ENCODE measurements at regions not wholly inside any gene's neighbourhood (a gene's known extent, or its start where the extent isn't known, plus 50 kb on each side); places are given as distances from the start of the nearest gene placed in this dataset.

GRCh38 chr2:147019311-147019710 is 825.5 kb upstream of the ACVR2A start:
- CTCF ChIA-PET = no interaction called here
- no peak overlapping the region for H3K4me3 ChIP-seq (ENCODE audit: low read depth, low read length)
- POLR2A ChIA-PET = no interaction called here
- no peaks in the 10 kb centered on the region for H3K36me3 ChIP-seq (ENCODE audit: control insufficient read depth in 2 of 2, insufficient read depth in 1 of 2, low read length in 2 of 2)
- TF ChIP-seq ZXDB (tag by site-specific recombination; IDR thresholded peaks at IDR 0.05) = no peak
- no peak for TF ChIP-seq ZNF114 (tag by site-specific recombination; IDR thresholded peaks at IDR 0.05)
- TF ChIP-seq ZSCAN30 (tag by site-specific recombination; IDR thresholded peaks at IDR 0.05) = no peak
- TF ChIP-seq ZNF341 (tag by site-specific recombination; IDR thresholded peaks at IDR 0.05; ENCODE audit: low read depth) = no peak
- H3K27ac ChIP-seq (ENCODE audit: extremely low read depth, low read depth, low read length) = no peak overlapping the region
- no peaks in the 10 kb centered on the region for H3K9me3 ChIP-seq (ENCODE audit: control insufficient read depth, insufficient read depth, low read depth, low read length)
- no peaks in the 10 kb centered on the region for H3K4me1 ChIP-seq (ENCODE audit: control insufficient read depth, insufficient read depth, low read length)

GRCh38 chr2:147017951-147018645 is 826.7 kb upstream of the ACVR2A start:
- Histone ChIP-seq H3K4me3 (ENCODE audit: low read depth, low read length) (no peak overlapping the region), H3K4me1 (ENCODE audit: control insufficient read depth, insufficient read depth, low read length) (no peaks in the 10 kb centered on the region), H3K9me3 (ENCODE audit: control insufficient read depth, insufficient read depth, low read depth, low read length) (no peaks in the 10 kb centered on the region), H3K27ac (ENCODE audit: extremely low read depth, low read depth, low read length) (no peak overlapping the region), H3K36me3 (ENCODE audit: control insufficient read depth in 2 of 2, insufficient read depth in 1 of 2, low read length in 2 of 2) (no peaks in the 10 kb centered on the region)
- TF ChIP-seq ZBTB44 (tag by site-specific recombination; IDR thresholded peaks at IDR 0.05) (no peak), ATF2 (tag by site-specific recombination; IDR thresholded peaks at IDR 0.05; ENCODE audit: low read depth) (0 out of 2 replicates have a peak, but pooled peaks have one; percentile 8)
- ChIA-PET POLR2A (no interaction called here), CTCF (interaction anchor here (0.6 kb wide), 2 partner anchors 15 to 207 kb away, joined by 3 to 4 read pairs; no protein-coding TSS in a partner anchor)

- CTCF ChIA-PET = no interaction called here
- H3K36me3 ChIP-seq (ENCODE audit: control insufficient read depth in 2 of 2, insufficient read depth in 1 of 2, low read length in 2 of 2) = no peaks in the 10 kb centered on the region
- H3K4me1 ChIP-seq (ENCODE audit: control insufficient read depth, insufficient read depth, low read length) = no peaks in the 10 kb centered on the region
- H3K9me3 ChIP-seq (ENCODE audit: control insufficient read depth, insufficient read depth, low read depth, low read length) = no peaks in the 10 kb centered on the region
- TF ChIP-seq ZNF596 (tag by site-specific recombination; IDR thresholded peaks at IDR 0.05) (no peak), ZNF518A (tag by site-specific recombination; conservative IDR thresholded peaks at IDR 0.05; ENCODE audit: low read depth) (no peak)
- no peak overlapping the region for H3K4me3 ChIP-seq (ENCODE audit: low read depth, low read length)
- H3K27ac ChIP-seq (ENCODE audit: extremely low read depth, low read depth, low read length) = no peak overlapping the region
- POLR2A ChIA-PET = no interaction called here
These were observed 828.6 kb upstream of the ACVR2A start for GRCh38 chr2:147016181-147016580.

- POLR2A ChIA-PET = no interaction called here
- Histone ChIP-seq H3K4me3 (ENCODE audit: low read depth, low read length) (no peak overlapping the region), H3K36me3 (ENCODE audit: control insufficient read depth in 2 of 2, insufficient read depth in 1 of 2, low read length in 2 of 2) (no peaks in the 10 kb centered on the region), H3K4me1 (ENCODE audit: control insufficient read depth, insufficient read depth, low read length) (no peaks in the 10 kb centered on the region), H3K27ac (ENCODE audit: extremely low read depth, low read depth, low read length) (no peak overlapping the region), H3K9me3 (ENCODE audit: control insufficient read depth, insufficient read depth, low read depth, low read length) (no peaks in the 10 kb centered on the region)
- TF ChIP-seq FEZF1 (tag by site-specific recombination; IDR thresholded peaks at IDR 0.05) (no peak), GLIS1 (tag by site-specific recombination; IDR thresholded peaks at IDR 0.05) (no peak), ZFP37 (tag by site-specific recombination; IDR thresholded peaks at IDR 0.05) (no peak), KLF1 (tag by site-specific recombination; IDR thresholded peaks at IDR 0.05) (no peak), ZNF707 (tag by site-specific recombination; IDR thresholded peaks at IDR 0.05) (no peak), GLI4 (tag by site-specific recombination; IDR thresholded peaks at IDR 0.05) (no peak)
- CTCF ChIA-PET = no interaction called here
These were observed 829.2 kb upstream of the ACVR2A start for GRCh38 chr2:147015591-147015990.

Data from HEK293 (cell line).